Stimulated activated CD4-positive, alpha-beta T cell treated with anti-CD3 and anti-CD28 coated beads, Interleukin-1b, Interleukin-23, amount 100 ng/mL, for 48 hours (primary cell): ENCODE measurements at regions not wholly inside any gene's neighbourhood (a gene's known extent, or its start where the extent isn't known, plus 50 kb on each side); places are given as distances from the start of the nearest gene placed in this dataset.

Experiments
- DNase-seq: peaks from one replicate; pipeline ENCODE4 v3.0.0-alpha.2; 2020

- DNase-seq: no peak
Observed at GRCh38 chr12:94745562-94745961, 95.2 kb upstream of the TMCC3 start.

GRCh38 chr12:94743174-94743573 is 92.8 kb upstream of the TMCC3 start:
- no peak for DNase-seq

GRCh38 chr12:94740601-94741362 is 90.4 kb upstream of the TMCC3 start:
- DNase-seq: no peak

- DNase-seq: no peak
Observed at GRCh38 chr12:94736820-94737219, 86.5 kb upstream of the TMCC3 start.

- no peak for DNase-seq
Observed at GRCh38 chr12:94736004-94736403, 85.6 kb upstream of the TMCC3 start.

- DNase-seq: no peak
Observed at GRCh38 chr12:94733727-94734126, 83.4 kb upstream of the TMCC3 start.

GRCh38 chr12:94732367-94732990 is 82.1 kb upstream of the TMCC3 start:
- no peak for DNase-seq

GRCh38 chr12:94731733-94732360 is 81.5 kb upstream of the TMCC3 start:
- DNase-seq: no peak

GRCh38 chr12:94730847-94731246 is 80.5 kb upstream of the TMCC3 start:
- DNase-seq: no peak

- no peak for DNase-seq
Observed at GRCh38 chr12:94726236-94726835, 76.0 kb upstream of the TMCC3 start.

GRCh38 chr12:94725375-94726168 is 75.2 kb upstream of the TMCC3 start:
- DNase-seq: no peak

GRCh38 chr12:94722664-94723063 is 72.3 kb upstream of the TMCC3 start:
- no peak for DNase-seq

- no peak for DNase-seq
Observed at GRCh38 chr12:94721173-94721572, 70.8 kb upstream of the TMCC3 start.

GRCh38 chr12:94718114-94718513 is 67.8 kb upstream of the TMCC3 start:
- no peak for DNase-seq

GRCh38 chr12:94717656-94718055 is 67.3 kb upstream of the TMCC3 start:
- no peak for DNase-seq

GRCh38 chr12:94717108-94717507 is 66.8 kb upstream of the TMCC3 start:
- no peak for DNase-seq

- DNase-seq: no peak
Observed at GRCh38 chr12:94716339-94716738, 66.0 kb upstream of the TMCC3 start.

- no peak for DNase-seq
Observed at GRCh38 chr12:94714378-94715114, 64.2 kb upstream of the TMCC3 start.

GRCh38 chr12:94712815-94713515 is 62.6 kb upstream of the TMCC3 start:
- DNase-seq: no peak

- DNase-seq: peak; percentile 16
Observed at GRCh38 chr12:94710933-94711332, 60.6 kb upstream of the TMCC3 start.

GRCh38 chr12:94707892-94708291 is 57.5 kb upstream of the TMCC3 start:
- DNase-seq: no peak

- no peak for DNase-seq
Observed at GRCh38 chr12:94707036-94707435, 56.7 kb upstream of the TMCC3 start.
